ENCODE measurements at regions not wholly inside any gene's neighbourhood (a gene's known extent, or its start where the extent isn't known, plus 50 kb on each side); places are given as distances from the start of the nearest gene placed in this dataset.

DNA sequence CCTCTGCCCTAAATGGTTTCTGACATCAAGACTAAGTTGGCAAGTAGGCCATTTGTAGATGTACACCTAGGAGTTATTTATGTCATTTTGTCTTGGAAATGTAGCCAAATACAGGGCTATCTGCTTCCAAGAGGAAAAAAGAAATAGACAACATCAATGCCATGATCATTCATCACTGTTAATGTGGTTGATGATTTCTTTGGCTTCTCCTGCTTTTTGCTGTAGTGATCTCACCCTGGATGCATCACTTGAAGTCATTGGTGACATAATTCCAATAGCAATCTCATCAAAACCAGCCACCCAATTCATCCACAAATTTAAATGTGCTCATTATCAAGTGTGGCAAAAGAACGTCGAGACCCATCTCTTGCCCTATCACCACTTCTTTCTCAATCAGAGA is 222.6 kb upstream of the PPARGC1A start:
- 0 to 100% (median 83%) methylated on average over 1 to 2 of the region's 2 CpGs; no CpG with 5 or more reads in 4 of the 10 experiments for WGBS, 10 experiments
- in situ Hi-C loops (cut with MboI; ENCODE audit: low pct_unique_long_range_greater_than_20kb in 2 of 9, low sequenced_read_pairs in 9 of 9, unreplicated experiment in 9 of 9): no loop called here
- ATAC-seq (replicated peaks in 6 of 8): peak in 3 of 8 experiments; percentile 38 to 89 (median 63)
- Histone ChIP-seq H3K27ac (no peak overlapping the region), H3K4me1 (replicated peaks in 1 of 2) (peaks cover 4% of the 10 kb centered on the region in 2 donors), H3K4me3 (no peak overlapping the region)

DNA sequence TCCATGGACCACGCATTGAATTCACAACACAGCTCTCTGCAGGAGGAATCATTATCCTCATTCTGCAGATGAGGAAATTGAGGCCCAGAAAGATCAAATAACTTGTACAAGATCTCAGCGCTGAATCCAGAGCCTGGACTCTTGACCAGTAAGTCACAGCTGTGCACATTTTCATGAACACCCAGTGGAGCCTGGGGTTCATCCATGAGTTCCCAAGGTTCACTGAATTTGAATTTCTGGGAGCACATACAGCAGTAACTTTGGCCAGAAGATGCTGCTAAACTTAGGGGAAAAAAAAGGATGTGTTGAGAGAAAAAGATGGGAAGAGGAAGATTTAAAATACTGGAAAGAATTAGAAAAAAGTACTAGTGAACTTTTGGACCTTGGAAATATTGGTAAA is 218.7 kb upstream of the PPARGC1A start:
- WGBS, 10 experiments: 50 to 100% (median 94%) methylated on average over 1 to 2 of the region's 2 CpGs; no CpG with 5 or more reads in 1 of the 10 experiments
- no peak overlapping the region for H3K27ac ChIP-seq
- ATAC-seq (replicated peaks in 6 of 8): no peak
- H3K4me1 ChIP-seq (replicated peaks in 1 of 2): peaks cover 7 to 16% of the 10 kb centered on the region in 2 donors
- in situ Hi-C loops (cut with MboI; ENCODE audit: low pct_unique_long_range_greater_than_20kb in 2 of 9, low sequenced_read_pairs in 9 of 9, unreplicated experiment in 9 of 9): no loop called here
- H3K4me3 ChIP-seq: no peak overlapping the region

DNA sequence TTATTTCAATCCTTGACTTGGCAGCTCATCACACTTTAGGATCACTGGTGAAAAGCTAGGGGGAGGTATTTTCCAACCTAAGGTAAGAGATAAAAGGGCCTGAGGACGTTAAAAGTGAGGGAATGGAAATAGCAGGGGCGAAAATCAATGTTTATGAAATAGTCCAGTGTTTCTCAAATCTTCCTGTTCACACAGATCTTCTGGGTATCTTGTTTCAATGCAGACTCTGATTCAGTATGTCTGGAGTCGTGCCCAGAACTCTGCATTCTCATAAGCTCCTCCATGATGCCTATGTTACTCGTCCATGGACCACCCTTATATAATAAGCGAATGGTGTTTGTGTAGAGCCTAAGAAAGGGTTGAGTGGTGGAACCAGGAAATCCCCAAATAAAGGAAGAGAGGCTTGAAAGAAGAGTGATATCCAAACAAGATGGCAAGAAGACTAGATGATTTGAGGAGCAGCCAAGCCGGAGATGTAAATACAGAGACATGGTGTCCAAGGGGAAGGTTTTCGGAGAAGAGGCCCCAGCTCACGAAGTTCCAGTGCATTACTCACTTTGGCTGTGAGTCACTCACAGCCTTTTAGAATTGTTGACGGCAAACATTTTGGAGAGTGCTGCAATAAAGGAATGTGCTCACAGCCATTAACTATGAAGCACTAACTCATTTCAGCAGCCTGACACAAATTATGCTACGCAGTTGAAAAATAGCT is 215.6 kb upstream of the PPARGC1A start:
- Histone ChIP-seq H3K4me1 (replicated peaks in 1 of 2) (peaks cover 5 to 22% of the 10 kb centered on the region in 2 donors), H3K4me3 (no peak overlapping the region), H3K27ac (no peak overlapping the region)
- ATAC-seq (replicated peaks in 6 of 8): peak in 7 of 8 experiments; percentile 39 to 97 (median 81)
- 6 to 100% (median 75%) methylated on average over 1 to 10 of the region's 10 CpGs; no CpG with 5 or more reads in 1 of the 10 experiments for WGBS, 10 experiments
- in situ Hi-C loops (cut with MboI; ENCODE audit: low pct_unique_long_range_greater_than_20kb in 2 of 9, low sequenced_read_pairs in 9 of 9, unreplicated experiment in 9 of 9): no loop called here

DNA sequence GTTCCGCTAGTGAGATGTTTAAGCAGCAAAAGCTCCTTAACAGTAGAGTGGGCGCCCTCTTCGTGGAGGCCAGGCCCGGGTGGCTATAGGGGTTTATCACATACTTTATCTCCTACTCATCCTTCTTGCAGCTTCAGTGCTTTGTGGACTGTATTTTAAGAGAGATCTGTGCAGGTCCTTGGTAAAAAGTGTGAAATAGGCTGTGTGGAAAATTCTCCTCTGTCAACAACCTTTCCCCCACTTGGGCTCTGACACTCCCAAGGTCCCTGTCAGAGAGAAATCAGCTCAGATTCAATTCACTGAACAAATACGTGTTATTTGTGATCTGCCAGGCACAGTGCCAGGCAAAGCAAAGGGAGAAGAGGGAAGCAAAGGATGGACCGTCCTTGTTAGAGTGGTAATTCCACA is 214.3 kb upstream of the PPARGC1A start:
- no peak overlapping the region for H3K27ac ChIP-seq
- no peak for ATAC-seq (replicated peaks in 6 of 8)
- H3K4me1 ChIP-seq (replicated peaks in 1 of 2): peaks cover 5 to 27% of the 10 kb centered on the region in 2 donors
- WGBS, 10 experiments: 18 to 100% (median 86%) methylated on average over 1 to 6 of the region's 6 CpGs
- in situ Hi-C loops (cut with MboI; ENCODE audit: low pct_unique_long_range_greater_than_20kb in 2 of 9, low sequenced_read_pairs in 9 of 9, unreplicated experiment in 9 of 9): no loop called here
- no peak overlapping the region for H3K4me3 ChIP-seq

DNA sequence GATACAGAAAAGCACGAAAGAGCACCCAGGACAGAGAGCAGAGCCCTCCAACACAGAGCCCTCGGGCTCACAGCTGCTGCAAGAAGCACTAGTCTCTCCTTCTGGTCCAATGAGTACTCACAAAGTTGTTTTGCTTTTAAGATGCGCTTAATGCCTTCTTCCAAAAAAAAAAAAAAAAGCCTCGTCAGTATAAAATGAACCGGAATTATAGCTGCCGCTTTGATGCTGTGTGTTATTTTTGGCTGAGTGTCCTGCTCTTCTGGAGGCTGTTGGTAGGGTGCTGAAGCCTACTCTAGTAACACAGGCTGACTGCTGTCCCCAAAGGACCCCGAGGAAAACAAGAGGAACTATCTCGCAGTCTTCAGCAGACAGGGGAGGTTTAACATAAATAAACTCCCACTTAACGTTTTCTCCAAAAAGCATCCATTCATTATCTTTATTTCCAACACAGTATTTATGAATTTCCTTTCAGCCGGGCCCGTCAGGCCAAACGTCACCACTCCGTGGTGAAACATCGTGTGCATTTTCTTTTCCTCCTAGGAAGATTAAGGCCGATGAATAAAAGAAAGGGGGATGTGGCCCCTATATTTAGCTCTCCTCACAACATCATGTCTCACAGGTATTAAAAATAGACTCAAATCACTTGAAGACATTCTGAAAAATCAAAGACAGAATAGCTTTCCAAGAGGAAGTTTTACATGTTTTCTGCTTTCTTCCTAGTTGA is 213.7 kb upstream of the PPARGC1A start:
- WGBS, 10 experiments: 43 to 93% (median 85%) methylated on average over 5 to 14 of the region's 15 CpGs; no CpG with 5 or more reads in 1 of the 10 experiments
- peaks cover 5 to 27% of the 10 kb centered on the region in 2 donors for H3K4me1 ChIP-seq (replicated peaks in 1 of 2)
- H3K27ac ChIP-seq: no peak overlapping the region
- no peak overlapping the region for H3K4me3 ChIP-seq
- in situ Hi-C loops (cut with MboI; ENCODE audit: low pct_unique_long_range_greater_than_20kb in 2 of 9, low sequenced_read_pairs in 9 of 9, unreplicated experiment in 9 of 9): no loop called here
- ATAC-seq (replicated peaks in 6 of 8): no peak

DNA sequence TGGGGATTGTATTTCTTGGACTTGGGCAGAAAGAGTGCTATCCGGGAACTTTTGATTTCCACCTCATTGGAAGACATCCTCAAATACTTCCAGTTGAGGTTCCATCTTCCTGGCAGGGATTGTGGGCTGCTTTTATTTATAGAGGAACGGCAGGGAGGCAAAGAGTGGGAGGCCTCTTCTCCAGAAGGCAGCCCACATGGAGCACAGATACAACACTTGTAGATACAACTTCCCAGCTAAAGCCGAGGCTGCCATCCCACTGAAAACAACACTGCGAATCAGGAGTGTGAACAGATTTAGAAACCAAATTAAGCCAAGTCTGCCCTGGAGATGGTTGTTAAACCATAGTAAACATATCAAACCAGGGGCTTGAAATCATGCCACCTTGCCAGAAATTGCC is 212.8 kb upstream of the PPARGC1A start:
- peaks cover 5 to 27% of the 10 kb centered on the region in 2 donors for H3K4me1 ChIP-seq (replicated peaks in 1 of 2)
- H3K4me3 ChIP-seq: no peak overlapping the region
- ATAC-seq (replicated peaks in 6 of 8): no peak
- in situ Hi-C loops (cut with MboI; ENCODE audit: low pct_unique_long_range_greater_than_20kb in 2 of 9, low sequenced_read_pairs in 9 of 9, unreplicated experiment in 9 of 9): no loop called here
- H3K27ac ChIP-seq: no peak overlapping the region
- WGBS, 10 experiments: 40 to 100% (median 90%) methylated on average over 1 to 4 of the region's 4 CpGs; no CpG with 5 or more reads in 2 of the 10 experiments

DNA sequence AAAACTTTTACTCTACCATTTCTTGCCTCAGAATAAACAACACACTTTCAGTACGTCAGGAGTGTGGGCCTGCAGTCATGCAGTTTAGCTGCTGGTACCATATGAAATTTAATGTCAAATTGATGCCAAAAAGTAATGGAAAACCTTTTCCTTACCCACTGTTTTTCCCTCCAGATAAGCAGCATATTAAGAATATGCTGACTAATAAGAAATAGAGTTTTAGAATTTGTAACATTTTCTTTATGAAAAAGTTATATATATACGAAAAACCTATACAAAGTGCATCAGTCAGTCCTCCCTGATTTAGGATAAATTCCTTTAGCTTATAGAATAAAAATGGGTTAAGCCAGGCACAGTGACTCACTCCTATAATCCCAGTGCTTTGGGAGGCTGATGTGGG is 206.8 kb upstream of the PPARGC1A start:
- 43 to 100% (median 83%) methylated on average over 1 to 2 of the region's 2 CpGs; no CpG with 5 or more reads in 1 of the 10 experiments for WGBS, 10 experiments
- no peak overlapping the region for H3K4me3 ChIP-seq
- in situ Hi-C loops (cut with MboI; ENCODE audit: low pct_unique_long_range_greater_than_20kb in 2 of 9, low sequenced_read_pairs in 9 of 9, unreplicated experiment in 9 of 9): no loop called here
- H3K27ac ChIP-seq: no peak overlapping the region
- no peak for ATAC-seq (replicated peaks in 6 of 8)
- H3K4me1 ChIP-seq (replicated peaks in 1 of 2): peaks cover 0 to 22% of the 10 kb centered on the region in 2 donors

DNA sequence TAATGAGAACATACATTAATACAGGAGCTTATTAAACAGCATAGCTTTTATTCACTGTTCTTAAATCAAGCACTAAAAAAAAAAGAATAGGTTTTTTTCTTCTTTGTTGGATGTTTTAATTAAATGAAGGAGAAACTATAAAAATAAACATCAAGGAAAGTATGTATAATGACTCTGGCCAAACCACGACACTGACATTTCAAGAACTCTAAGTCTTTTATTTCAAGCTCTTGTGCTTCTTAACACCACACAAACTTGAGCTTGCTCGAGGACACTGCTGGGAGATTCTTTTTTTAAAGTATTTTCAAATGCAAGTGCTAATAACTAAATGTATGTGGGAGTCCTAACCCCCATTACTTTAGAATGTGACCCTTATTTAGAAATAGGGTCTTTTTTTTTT is 204.9 kb upstream of the PPARGC1A start:
- in situ Hi-C loops (cut with MboI; ENCODE audit: low pct_unique_long_range_greater_than_20kb in 2 of 9, low sequenced_read_pairs in 9 of 9, unreplicated experiment in 9 of 9): no loop called here
- WGBS, 10 experiments: 29 to 100% (median 93%) methylated on average over 1 to 2 of the region's 2 CpGs; no CpG with 5 or more reads in 1 of the 10 experiments
- no peak overlapping the region for H3K27ac ChIP-seq
- peaks cover 3 to 27% of the 10 kb centered on the region in 2 donors for H3K4me1 ChIP-seq (replicated peaks in 1 of 2)
- ATAC-seq (replicated peaks in 6 of 8): no peak
- no peak overlapping the region for H3K4me3 ChIP-seq

DNA sequence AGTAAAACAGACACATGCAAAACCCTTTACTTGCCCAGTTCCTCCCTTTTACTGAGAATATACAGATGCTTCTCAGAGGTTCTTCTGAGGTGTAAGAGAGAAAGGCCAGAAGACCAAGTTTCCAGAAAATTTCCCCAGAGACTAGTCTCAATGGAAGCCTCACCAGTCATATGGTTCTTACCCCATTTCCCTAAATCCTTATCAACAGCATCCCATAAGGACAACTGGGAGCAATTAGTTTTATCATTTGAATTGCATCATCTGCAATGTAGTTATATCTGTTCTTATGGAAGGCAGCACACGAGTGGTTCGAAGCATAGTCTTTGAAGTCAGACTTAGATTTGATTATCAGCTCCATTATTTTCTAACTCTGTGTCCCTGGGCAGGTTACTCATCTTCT is 203.6 kb upstream of the PPARGC1A start:
- H3K27ac ChIP-seq: no peak overlapping the region
- H3K4me3 ChIP-seq: no peak overlapping the region
- no peak for ATAC-seq (replicated peaks in 6 of 8)
- in situ Hi-C loops (cut with MboI; ENCODE audit: low pct_unique_long_range_greater_than_20kb in 2 of 9, low sequenced_read_pairs in 9 of 9, unreplicated experiment in 9 of 9): no loop called here
- H3K4me1 ChIP-seq (replicated peaks in 1 of 2): peaks cover 3 to 28% of the 10 kb centered on the region in 2 donors
- WGBS, 10 experiments: 80 to 100% (median 89%) methylated on average over 1 to 2 of the region's 2 CpGs; no CpG with 5 or more reads in 4 of the 10 experiments

DNA sequence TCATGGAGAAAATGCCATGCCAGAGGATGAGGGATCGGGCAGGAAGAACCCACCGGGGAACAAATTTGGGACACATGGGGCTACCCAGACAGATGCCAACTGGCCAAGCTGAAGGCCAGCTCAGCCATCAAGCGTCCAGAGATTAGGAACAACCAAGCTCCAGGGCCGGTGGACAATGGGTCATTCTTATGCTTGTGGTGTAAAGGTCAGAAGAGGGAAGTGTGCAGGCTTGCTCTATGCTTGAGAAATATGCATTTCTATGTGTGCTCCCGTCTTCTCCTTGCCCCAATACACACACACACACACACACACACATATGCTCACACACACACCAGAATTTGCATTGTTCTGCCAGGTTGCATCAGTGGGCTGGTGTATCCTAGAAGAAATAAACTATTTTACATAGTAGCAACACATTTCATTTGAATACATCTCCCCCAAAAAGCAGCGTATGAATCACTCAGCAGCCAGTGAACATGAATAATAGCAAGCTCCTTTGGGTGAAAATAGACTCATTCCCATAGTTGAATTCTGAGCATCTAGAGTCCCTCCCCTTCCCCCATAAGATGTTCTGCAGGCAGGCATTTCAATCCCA is 201.9 kb upstream of the PPARGC1A start:
- Histone ChIP-seq H3K4me3 (no peak overlapping the region), H3K4me1 (replicated peaks in 1 of 2) (peaks cover 3 to 28% of the 10 kb centered on the region in 2 donors), H3K27ac (no peak overlapping the region)
- WGBS, 10 experiments: 20 to 100% (median 73%) methylated on average over 1 to 3 of the region's 6 CpGs; no CpG with 5 or more reads in 3 of the 10 experiments
- ATAC-seq (replicated peaks in 6 of 8): peak in 4 of 8 experiments; percentile 42 to 67 (median 56)
- in situ Hi-C loops (cut with MboI; ENCODE audit: low pct_unique_long_range_greater_than_20kb in 2 of 9, low sequenced_read_pairs in 9 of 9, unreplicated experiment in 9 of 9): no loop called here

DNA sequence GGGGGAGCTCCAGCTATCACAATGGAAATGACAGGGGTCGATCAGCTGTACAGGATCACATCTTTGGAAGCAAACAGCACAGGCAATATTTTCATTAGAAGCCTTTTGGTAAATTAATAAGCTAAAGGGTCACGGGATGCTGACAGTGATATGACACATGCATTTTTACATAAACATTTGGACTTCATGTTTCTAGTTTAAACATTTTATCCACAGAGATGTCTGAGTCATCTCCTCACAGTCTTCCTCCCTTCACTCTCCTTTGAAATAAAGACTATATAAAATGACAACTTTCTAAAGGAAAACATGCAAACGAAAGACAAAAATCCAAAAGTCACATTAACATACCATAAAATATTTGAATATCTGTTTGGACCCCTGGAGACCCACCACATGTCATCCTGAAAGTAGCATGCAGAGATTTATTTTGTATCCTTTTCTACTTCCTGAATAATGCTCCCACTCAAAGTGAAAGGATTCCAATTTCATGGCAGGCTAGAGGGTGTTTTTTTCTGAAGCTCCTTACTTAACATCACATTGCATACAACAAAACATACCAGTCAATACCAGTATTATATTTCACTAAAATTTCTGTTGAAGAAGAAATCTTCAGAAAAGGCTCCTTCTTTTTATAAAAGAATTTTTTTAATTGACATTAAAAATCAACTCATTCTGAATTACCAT is 200.1 kb upstream of the PPARGC1A start:
- Histone ChIP-seq H3K27ac (no peak overlapping the region), H3K4me1 (replicated peaks in 1 of 2) (peaks cover 3 to 28% of the 10 kb centered on the region in 2 donors), H3K4me3 (no peak overlapping the region)
- peak in 2 of 8 experiments; percentile 40 to 54 for ATAC-seq (replicated peaks in 6 of 8)
- 0 to 90% (median 55%) methylated on average over 1 to 3 of the region's 3 CpGs; no CpG with 5 or more reads in 2 of the 10 experiments for WGBS, 10 experiments
- in situ Hi-C loops (cut with MboI; ENCODE audit: low pct_unique_long_range_greater_than_20kb in 2 of 9, low sequenced_read_pairs in 9 of 9, unreplicated experiment in 9 of 9): no loop called here

DNA sequence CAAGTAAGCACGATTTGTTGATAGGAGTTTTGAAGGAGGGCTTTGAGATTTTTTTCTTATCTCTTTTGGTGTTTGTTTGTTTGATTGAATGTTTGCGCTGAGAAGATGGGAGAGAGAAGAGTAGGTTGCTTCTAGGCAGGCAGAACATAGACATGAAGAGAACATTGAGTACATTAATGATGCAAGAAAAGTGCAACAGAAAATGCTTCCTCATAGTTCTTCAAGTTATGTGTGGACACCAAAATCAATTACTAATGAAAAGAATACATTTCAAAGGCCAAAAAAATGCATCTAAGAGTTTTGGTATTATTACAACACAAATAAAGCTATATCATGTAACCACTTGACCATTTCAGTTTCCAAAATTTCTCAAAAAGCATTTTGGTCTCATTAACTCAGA is 191.0 kb upstream of the PPARGC1A start:
- Histone ChIP-seq H3K27ac (no peak overlapping the region), H3K4me3 (no peak overlapping the region), H3K4me1 (replicated peaks in 1 of 2) (no peaks in the 10 kb centered on the region)
- WGBS, 10 experiments: 74 to 100% (median 100%) methylated on average over 1 to 2 of the region's 2 CpGs; no CpG with 5 or more reads in 2 of the 10 experiments
- in situ Hi-C loops (cut with MboI; ENCODE audit: low pct_unique_long_range_greater_than_20kb in 2 of 9, low sequenced_read_pairs in 9 of 9, unreplicated experiment in 9 of 9): no loop called here
- ATAC-seq (replicated peaks in 6 of 8): no peak

All from motor neuron (in vitro differentiated cells).